ENCODE measurements at regions not wholly inside any gene's neighbourhood (a gene's known extent, or its start where the extent isn't known, plus 50 kb on each side); places are given as distances from the start of the nearest gene placed in this dataset.
"Not testable (repeated sequence)": the region's sequence is repeated elsewhere in the genome, so short reads cannot be mapped to it uniquely, and the experiment has no call there.

GRCh38 chr2:132068407-132068806, 93.3 kb downstream of the ANKRD30BL start:
- CTCF ChIA-PET; H3K4me3 ChIP-seq (ENCODE audit: control insufficient read depth in 1 of 2, extremely low read depth in 1 of 2, low read length in 1 of 2); H3K36me3 ChIP-seq (ENCODE audit: control insufficient read depth in 2 of 2, extremely low read depth in 1 of 2, insufficient read depth in 1 of 2, low read length in 1 of 2); H3K27me3 ChIP-seq (replicated peaks in 1 of 2; ENCODE audit: control insufficient read depth in 2 of 2, extremely low read depth in 1 of 2, insufficient read depth in 2 of 2, low read length in 1 of 2); H3K4me1 ChIP-seq (ENCODE audit: control insufficient read depth in 1 of 2, extremely low read depth in 1 of 2, insufficient read depth in 2 of 2, low read length in 2 of 2); DNase-seq; POLR2A ChIA-PET; H3K27ac ChIP-seq (ENCODE audit: low read length); H3K4me3 Mint-ChIP-seq; H3K36me3 Mint-ChIP-seq; H3K27me3 Mint-ChIP-seq; ATAC-seq (replicated peaks in 1 of 4); H3K4me1 Mint-ChIP-seq; H3K27ac Mint-ChIP-seq; H3K9me3 ChIP-seq: not testable (repeated sequence)
- 29% methylated on average over 1 of the region's 13 CpGs for WGBS (ENCODE audit: insufficient coverage)
- H3K9me3 Mint-ChIP-seq, result peaks cover 6 to 13% (median 12%) of the 10 kb centered on the region in 3 donors

DNA sequence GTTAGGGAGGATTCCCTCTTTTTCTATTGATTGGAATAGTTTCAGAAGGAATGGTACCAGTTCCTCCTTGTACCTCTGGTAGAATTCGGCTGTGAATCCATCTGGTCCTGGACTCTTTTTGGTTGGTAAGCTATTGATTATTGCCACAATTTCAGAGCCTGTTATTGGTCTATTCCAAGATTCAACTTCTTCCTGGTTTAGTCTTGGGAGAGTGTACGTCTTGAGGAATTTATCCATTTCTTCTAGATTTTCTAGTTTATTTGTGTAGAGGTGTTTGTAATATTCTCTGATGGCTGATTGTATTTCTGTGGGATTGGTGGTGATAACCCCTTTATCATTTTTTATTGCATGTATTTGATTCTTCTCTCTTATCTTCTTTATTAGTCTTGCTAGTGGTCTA, 96.4 kb downstream of the ANKRD30BL start:
- ATAC-seq (replicated peaks in 1 of 4); H3K9me3 ChIP-seq; CTCF ChIA-PET; POLR2A ChIA-PET; DNase-seq; H3K27ac ChIP-seq (ENCODE audit: low read length); H3K27me3 Mint-ChIP-seq; H3K27me3 ChIP-seq (replicated peaks in 1 of 2; ENCODE audit: control insufficient read depth in 2 of 2, extremely low read depth in 1 of 2, insufficient read depth in 2 of 2, low read length in 1 of 2); H3K4me1 ChIP-seq (ENCODE audit: control insufficient read depth in 1 of 2, extremely low read depth in 1 of 2, insufficient read depth in 2 of 2, low read length in 2 of 2); H3K4me3 ChIP-seq (ENCODE audit: control insufficient read depth in 1 of 2, extremely low read depth in 1 of 2, low read length in 1 of 2); H3K4me1 Mint-ChIP-seq; H3K27ac Mint-ChIP-seq; H3K4me3 Mint-ChIP-seq; H3K36me3 Mint-ChIP-seq; H3K36me3 ChIP-seq (ENCODE audit: control insufficient read depth in 2 of 2, extremely low read depth in 1 of 2, insufficient read depth in 1 of 2, low read length in 1 of 2): not testable (repeated sequence)
- WGBS (ENCODE audit: insufficient coverage), result no CpG with 5 or more reads among the region's 2 CpGs
- H3K9me3 Mint-ChIP-seq, result peaks cover 6 to 13% (median 12%) of the 10 kb centered on the region in 3 donors

GRCh38 chr2:132039609-132040236, 122.0 kb downstream of the ANKRD30BL start:
- Histone ChIP-seq H3K27me3 (replicated peaks in 1 of 2; ENCODE audit: control insufficient read depth in 2 of 2, extremely low read depth in 1 of 2, insufficient read depth in 2 of 2, low read length in 1 of 2) (peaks cover 4 to 25% of the 10 kb centered on the region in 2 experiments), H3K4me1 (ENCODE audit: control insufficient read depth in 1 of 2, extremely low read depth in 1 of 2, insufficient read depth in 2 of 2, low read length in 2 of 2) (peaks cover 0 to 14% of the 10 kb centered on the region in 2 experiments)
- peaks cover 30 to 34% of the 10 kb centered on the region in 2 donors for H3K27me3 Mint-ChIP-seq
- H3K9me3 ChIP-seq; DNase-seq; H3K27ac ChIP-seq (ENCODE audit: low read length); H3K4me3 Mint-ChIP-seq; H3K4me1 Mint-ChIP-seq; POLR2A ChIA-PET; H3K36me3 ChIP-seq (ENCODE audit: control insufficient read depth in 2 of 2, extremely low read depth in 1 of 2, insufficient read depth in 1 of 2, low read length in 1 of 2); H3K27ac Mint-ChIP-seq; CTCF ChIA-PET; H3K36me3 Mint-ChIP-seq; ATAC-seq (replicated peaks in 1 of 4); H3K9me3 Mint-ChIP-seq; H3K4me3 ChIP-seq (ENCODE audit: control insufficient read depth in 1 of 2, extremely low read depth in 1 of 2, low read length in 1 of 2): not testable (repeated sequence)
- no CpG with 5 or more reads among the region's 5 CpGs for WGBS (ENCODE audit: insufficient coverage)

- H3K4me1 ChIP-seq (ENCODE audit: control insufficient read depth in 1 of 2, extremely low read depth in 1 of 2, insufficient read depth in 2 of 2, low read length in 2 of 2), result peaks cover 0 to 14% of the 10 kb centered on the region in 2 experiments
- peak overlapping the region; percentile 17 to 59 (median 25) for H3K4me3 Mint-ChIP-seq
- H3K9me3 Mint-ChIP-seq; H3K4me1 Mint-ChIP-seq; POLR2A ChIA-PET; DNase-seq; H3K27ac ChIP-seq (ENCODE audit: low read length); ATAC-seq (replicated peaks in 1 of 4); H3K9me3 ChIP-seq; H3K36me3 Mint-ChIP-seq; H3K36me3 ChIP-seq (ENCODE audit: control insufficient read depth in 2 of 2, extremely low read depth in 1 of 2, insufficient read depth in 1 of 2, low read length in 1 of 2); CTCF ChIA-PET: not testable (repeated sequence)
- H3K27me3 Mint-ChIP-seq, result peaks cover 25 to 34% of the 10 kb centered on the region in 2 donors
- H3K27me3 ChIP-seq (replicated peaks in 1 of 2; ENCODE audit: control insufficient read depth in 2 of 2, extremely low read depth in 1 of 2, insufficient read depth in 2 of 2, low read length in 1 of 2), result peaks cover 4 to 25% of the 10 kb centered on the region in 2 experiments
- peak overlapping the region in 1 of 2 donors; percentile 38 for H3K4me3 ChIP-seq (ENCODE audit: control insufficient read depth in 1 of 2, extremely low read depth in 1 of 2, low read length in 1 of 2)
- H3K27ac Mint-ChIP-seq, result peak overlapping the region in 1 of 2 donors; percentile 4
- WGBS (ENCODE audit: insufficient coverage), result no CpG with 5 or more reads among the region's 1 CpG
Measured at GRCh38 chr2:132038883-132039235, 122.9 kb downstream of the ANKRD30BL start.

DNA sequence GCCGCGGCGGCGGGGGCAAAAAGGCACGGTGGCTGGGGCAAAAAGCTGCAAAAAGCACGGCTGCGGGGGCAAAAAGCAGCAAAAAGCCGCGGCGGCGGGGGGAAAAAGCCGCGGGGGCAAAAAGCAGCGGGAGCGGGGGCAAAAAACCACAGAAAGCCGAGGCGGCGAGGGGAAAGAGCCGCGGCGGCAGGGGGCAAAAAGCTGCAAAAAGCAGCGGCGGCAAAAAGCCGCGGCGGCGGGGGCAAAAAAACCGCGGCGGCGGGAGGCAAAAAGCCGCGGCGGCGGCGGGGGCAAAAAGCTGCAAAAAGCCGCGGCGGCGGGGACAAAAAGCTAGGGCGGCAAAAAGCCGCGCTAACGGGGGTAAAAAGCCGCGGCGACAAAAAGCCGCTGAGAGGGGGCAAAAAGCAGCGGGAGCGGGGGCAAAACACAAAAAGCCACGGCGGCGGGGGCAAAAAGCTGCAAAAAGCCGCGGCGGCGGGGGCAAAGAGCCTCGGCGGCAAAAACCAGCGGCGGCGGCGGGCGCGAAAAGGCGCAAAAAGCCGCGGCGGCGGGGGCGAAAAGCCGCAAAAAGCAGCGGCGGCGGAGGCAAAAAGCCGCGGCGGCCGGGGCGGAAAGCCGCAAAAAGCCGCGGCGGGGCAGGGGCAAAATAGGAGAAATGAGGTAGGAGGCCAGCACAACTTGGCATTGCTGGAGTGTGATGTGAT, 123.4 kb downstream of the ANKRD30BL start:
- CTCF ChIA-PET, result no interaction called here
- no peaks in the 10 kb centered on the region for H3K9me3 ChIP-seq
- Mint-ChIP-seq H3K9me3 (peaks cover 0 to 3% (median 0%) of the 10 kb centered on the region in 3 donors), H3K4me1 (peaks cover 0 to 9% (median 9%) of the 10 kb centered on the region in 3 donors), H3K27ac (peak overlapping the region in 1 of 2 donors; percentile 4), H3K27me3 (peaks cover 22 to 34% of the 10 kb centered on the region in 2 donors), H3K36me3 (no peaks in the 10 kb centered on the region), H3K4me3 (peak overlapping the region; percentile 25 to 64 (median 34))
- H3K4me3 ChIP-seq (ENCODE audit: control insufficient read depth in 1 of 2, extremely low read depth in 1 of 2, low read length in 1 of 2), result peak overlapping the region in 1 of 2 donors; percentile 38
- WGBS (ENCODE audit: insufficient coverage), result under 1% methylated on average over 73 of the region's 84 CpGs
- peaks cover 4 to 25% of the 10 kb centered on the region in 2 experiments for H3K27me3 ChIP-seq (replicated peaks in 1 of 2; ENCODE audit: control insufficient read depth in 2 of 2, extremely low read depth in 1 of 2, insufficient read depth in 2 of 2, low read length in 1 of 2)
- POLR2A ChIA-PET, result no interaction called here
- ATAC-seq (replicated peaks in 1 of 4), result no peak
- no peak for DNase-seq
- H3K36me3 ChIP-seq (ENCODE audit: control insufficient read depth in 2 of 2, extremely low read depth in 1 of 2, insufficient read depth in 1 of 2, low read length in 1 of 2), result no peaks in the 10 kb centered on the region
- H3K4me1 ChIP-seq (ENCODE audit: control insufficient read depth in 1 of 2, extremely low read depth in 1 of 2, insufficient read depth in 2 of 2, low read length in 2 of 2), result peaks cover 0 to 14% of the 10 kb centered on the region in 2 experiments
- H3K27ac ChIP-seq (ENCODE audit: low read length), result no peak overlapping the region

DNA sequence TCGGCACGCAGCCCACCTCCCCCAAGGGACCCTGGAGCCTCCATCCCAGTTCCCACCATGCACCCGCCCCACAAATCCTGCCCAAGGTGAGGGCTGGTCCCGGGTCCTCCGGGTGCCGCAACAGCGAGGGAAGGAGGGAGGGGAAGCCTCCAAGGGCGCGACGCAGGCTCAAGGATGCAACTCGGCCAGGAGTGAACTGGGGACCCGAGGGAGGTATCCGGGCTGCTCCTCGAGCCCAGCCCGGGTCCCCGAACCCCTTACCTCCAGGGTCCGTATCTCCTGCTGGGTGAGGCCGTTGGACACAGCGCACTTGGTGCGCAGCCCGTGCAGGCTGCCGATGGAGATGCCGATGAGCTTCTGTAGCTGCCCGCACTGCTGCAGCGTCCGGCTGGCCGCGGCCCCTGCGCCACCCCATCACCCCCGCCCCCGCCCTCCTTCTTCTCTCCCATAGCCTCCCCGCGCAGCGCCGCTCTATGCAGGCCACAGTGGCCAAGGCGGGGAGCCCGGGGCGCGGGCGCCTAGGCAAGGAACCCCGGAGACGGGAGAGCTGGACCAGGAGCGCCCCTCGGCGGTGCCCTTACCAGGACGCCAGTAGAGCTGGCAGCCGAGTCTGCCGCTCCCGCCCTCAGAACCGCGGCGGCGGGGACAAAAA, 124.1 kb downstream of the ANKRD30BL start:
- H3K4me3 Mint-ChIP-seq, result peak overlapping the region in 2 of 3 donors; percentile 34 to 64
- peaks cover 0 to 9% (median 9%) of the 10 kb centered on the region in 3 donors for H3K4me1 Mint-ChIP-seq
- ChIA-PET POLR2A (no interaction called here), CTCF (no interaction called here)
- Histone ChIP-seq H3K27me3 (replicated peaks in 1 of 2; ENCODE audit: control insufficient read depth in 2 of 2, extremely low read depth in 1 of 2, insufficient read depth in 2 of 2, low read length in 1 of 2) (peaks cover 4 to 25% of the 10 kb centered on the region in 2 experiments), H3K4me1 (ENCODE audit: control insufficient read depth in 1 of 2, extremely low read depth in 1 of 2, insufficient read depth in 2 of 2, low read length in 2 of 2) (peaks cover 0 to 14% of the 10 kb centered on the region in 2 experiments), H3K36me3 (ENCODE audit: control insufficient read depth in 2 of 2, extremely low read depth in 1 of 2, insufficient read depth in 1 of 2, low read length in 1 of 2) (no peaks in the 10 kb centered on the region), H3K9me3 (no peaks in the 10 kb centered on the region), H3K27ac (ENCODE audit: low read length) (no peak overlapping the region), H3K4me3 (ENCODE audit: control insufficient read depth in 1 of 2, extremely low read depth in 1 of 2, low read length in 1 of 2) (no peak overlapping the region)
- WGBS (ENCODE audit: insufficient coverage), result 10% methylated on average over 35 of the region's 53 CpGs
- ATAC-seq (replicated peaks in 1 of 4) (no peak), DNase-seq (no peak)
- no peak overlapping the region for H3K27ac Mint-ChIP-seq
- H3K36me3 Mint-ChIP-seq, result no peaks in the 10 kb centered on the region
- peaks cover 0 to 3% (median 0%) of the 10 kb centered on the region in 3 donors for H3K9me3 Mint-ChIP-seq
- peaks cover 19 to 34% of the 10 kb centered on the region in 2 donors for H3K27me3 Mint-ChIP-seq
